Peyer's patch (tissue), 4 donors: ENCODE measurements at regions not wholly inside any gene's neighbourhood (a gene's known extent, or its start where the extent isn't known, plus 50 kb on each side); places are given as distances from the start of the nearest gene placed in this dataset.

ENCODE experiments used
- DNase-seq, 3 donors: peaks; one replicate each; pipeline ENCODE4 v3.0.0-alpha.2; 2017 to 2019
- H3K27ac ChIP-seq, 4 donors: fragments of 200-600 bp; sonication (generic); one replicate each; pipeline ENCODE4 v1.5.1; 2016 to 2019
- H3K27me3 ChIP-seq, 2 donors: fragments of 200-600 bp; sonication (generic); one replicate each; pipeline ENCODE4 v1.5.1; 2019
- H3K36me3 ChIP-seq, 3 donors: fragments of 200-600 bp; sonication (generic); one replicate each; pipeline ENCODE4 v1.5.1; 2016 to 2019
- H3K4me1 ChIP-seq, 4 donors: fragments of 200-600 bp; sonication (generic); one replicate each; pipeline ENCODE4 v1.5.1; 2016 to 2019
- H3K4me3 ChIP-seq, 4 donors: fragments of 200-600 bp; sonication (generic); 1 replicate in 3 of 4; 2 replicates in 1 of 4; pipeline ENCODE4 v1.5.1; 2016 to 2019; ENCODE audit warnings: mild to moderate bottlenecking in 1 of 4
- H3K9me3 ChIP-seq, 4 donors: fragments of 200-600 bp; sonication (generic); one replicate each; pipeline ENCODE4 v1.5.1; 2016 to 2019; ENCODE audit warnings: mild to moderate bottlenecking in 1 of 4
- POLR2A ChIP-seq, 2 donors: fragments of 450-650 bp; IDR thresholded peaks; one replicate each; pipeline ENCODE4 v1.5.1; 2017; ENCODE audit warnings: antibody characterized with exemption in 2 of 2, mild to moderate bottlenecking in 2 of 2, moderate library complexity in 2 of 2
- TF ChIP-seq, protein P1 (sequence below), 6 experiments: fragments of 450-650 bp in 4 of 6; fragments of 200-600 bp in 2 of 6; sonication (generic) in 1 of 6; IDR thresholded peaks; one replicate each; pipeline ENCODE4 v1.5.1; 2017 to 2019; ENCODE audit warnings: antibody characterized with exemption in 6 of 6, mild to moderate bottlenecking in 3 of 6, moderate library complexity in 1 of 6

- H3K27ac ChIP-seq = no peak overlapping the region
- H3K9me3 ChIP-seq = no peaks in the 10 kb centered on the region
- TF ChIP-seq, protein P1, sequence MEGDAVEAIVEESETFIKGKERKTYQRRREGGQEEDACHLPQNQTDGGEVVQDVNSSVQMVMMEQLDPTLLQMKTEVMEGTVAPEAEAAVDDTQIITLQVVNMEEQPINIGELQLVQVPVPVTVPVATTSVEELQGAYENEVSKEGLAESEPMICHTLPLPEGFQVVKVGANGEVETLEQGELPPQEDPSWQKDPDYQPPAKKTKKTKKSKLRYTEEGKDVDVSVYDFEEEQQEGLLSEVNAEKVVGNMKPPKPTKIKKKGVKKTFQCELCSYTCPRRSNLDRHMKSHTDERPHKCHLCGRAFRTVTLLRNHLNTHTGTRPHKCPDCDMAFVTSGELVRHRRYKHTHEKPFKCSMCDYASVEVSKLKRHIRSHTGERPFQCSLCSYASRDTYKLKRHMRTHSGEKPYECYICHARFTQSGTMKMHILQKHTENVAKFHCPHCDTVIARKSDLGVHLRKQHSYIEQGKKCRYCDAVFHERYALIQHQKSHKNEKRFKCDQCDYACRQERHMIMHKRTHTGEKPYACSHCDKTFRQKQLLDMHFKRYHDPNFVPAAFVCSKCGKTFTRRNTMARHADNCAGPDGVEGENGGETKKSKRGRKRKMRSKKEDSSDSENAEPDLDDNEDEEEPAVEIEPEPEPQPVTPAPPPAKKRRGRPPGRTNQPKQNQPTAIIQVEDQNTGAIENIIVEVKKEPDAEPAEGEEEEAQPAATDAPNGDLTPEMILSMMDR (IDR thresholded peaks at IDR 0.05) = no peak
- TF ChIP-seq POLR2A (IDR thresholded peaks at IDR 0.05) = no peak
- no peaks in the 10 kb centered on the region for H3K36me3 ChIP-seq
- H3K4me1 ChIP-seq = no peaks in the 10 kb centered on the region
- H3K27me3 ChIP-seq = no peaks in the 10 kb centered on the region
- H3K4me3 ChIP-seq = no peak overlapping the region
- DNase-seq = no peak
Observed at GRCh38 chr2:234741976-234742375, 209.8 kb upstream of the SH3BP4 start.

- Histone ChIP-seq H3K27me3 (no peaks in the 10 kb centered on the region), H3K36me3 (no peaks in the 10 kb centered on the region), H3K4me3 (no peak overlapping the region), H3K4me1 (no peaks in the 10 kb centered on the region), H3K27ac (no peak overlapping the region), H3K9me3 (no peaks in the 10 kb centered on the region)
- TF ChIP-seq, protein P1 (IDR thresholded peaks at IDR 0.05) = no peak
- no peak for TF ChIP-seq POLR2A (IDR thresholded peaks at IDR 0.05)
- no peak for DNase-seq
Observed at GRCh38 chr2:234739061-234739460, 212.8 kb upstream of the SH3BP4 start.

DNA sequence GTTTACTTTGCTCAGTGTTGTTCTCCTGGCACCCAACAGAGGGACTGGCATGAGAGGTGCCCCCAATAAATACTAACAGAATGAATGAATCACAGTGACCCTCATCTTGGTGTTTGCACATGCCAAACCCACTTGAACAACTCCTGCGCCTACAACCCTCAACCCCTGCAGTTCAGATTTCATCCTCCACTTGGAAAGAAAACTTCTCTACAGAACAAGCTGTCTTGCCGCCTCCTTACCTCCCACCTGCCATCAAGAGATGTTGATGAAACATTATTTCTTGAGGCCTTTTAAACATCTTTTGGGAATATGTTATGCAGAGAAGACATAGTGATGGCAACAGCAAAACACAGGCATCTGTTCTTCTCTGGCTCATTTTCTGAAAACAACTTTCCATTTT is 216.0 kb upstream of the SH3BP4 start:
- Histone ChIP-seq H3K27me3 (no peaks in the 10 kb centered on the region), H3K27ac (no peak overlapping the region), H3K4me1 (no peaks in the 10 kb centered on the region), H3K4me3 (no peak overlapping the region), H3K9me3 (no peaks in the 10 kb centered on the region), H3K36me3 (no peaks in the 10 kb centered on the region)
- no peak for DNase-seq
- TF ChIP-seq, protein P1 (IDR thresholded peaks at IDR 0.05) = no peak
- TF ChIP-seq POLR2A (IDR thresholded peaks at IDR 0.05) = no peak

- Histone ChIP-seq H3K27me3 (no peaks in the 10 kb centered on the region), H3K27ac (no peak overlapping the region), H3K36me3 (no peaks in the 10 kb centered on the region), H3K4me1 (no peaks in the 10 kb centered on the region), H3K9me3 (no peaks in the 10 kb centered on the region), H3K4me3 (no peak overlapping the region)
- TF ChIP-seq, protein P1 (IDR thresholded peaks at IDR 0.05) = no peak
- no peak for DNase-seq
Observed at GRCh38 chr2:234733795-234734600, 217.8 kb upstream of the SH3BP4 start.

DNA sequence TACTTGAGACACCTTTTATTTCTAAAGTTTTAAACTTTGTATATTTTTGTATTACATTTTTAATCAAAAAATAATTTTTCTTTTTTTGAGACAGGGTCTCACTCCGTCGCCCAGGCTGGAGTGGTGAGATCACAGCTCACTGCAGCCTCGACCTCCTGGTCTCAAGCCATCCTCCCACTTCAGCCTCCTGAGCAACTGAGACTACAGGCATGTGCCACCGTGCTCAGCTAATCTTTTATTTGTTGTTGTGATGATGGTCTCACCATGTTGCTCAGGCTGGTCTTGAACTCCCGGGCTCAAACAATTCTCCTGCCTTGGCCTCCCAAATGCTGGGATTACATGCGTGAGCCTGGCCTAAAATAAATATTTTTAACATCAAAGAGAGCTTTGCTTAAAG is 218.7 kb upstream of the SH3BP4 start:
- Histone ChIP-seq H3K27ac (no peak overlapping the region), H3K27me3 (no peaks in the 10 kb centered on the region), H3K4me1 (no peaks in the 10 kb centered on the region), H3K4me3 (no peak overlapping the region), H3K36me3 (no peaks in the 10 kb centered on the region), H3K9me3 (no peaks in the 10 kb centered on the region)
- DNase-seq = no peak
- TF ChIP-seq POLR2A (IDR thresholded peaks at IDR 0.05) = no peak
- TF ChIP-seq, protein P1 (IDR thresholded peaks at IDR 0.05) = no peak
